ENCODE measurements at regions not wholly inside any gene's neighbourhood (a gene's known extent, or its start where the extent isn't known, plus 50 kb on each side); places are given as distances from the start of the nearest gene placed in this dataset.

- no peak overlapping the region for H3K4me2 ChIP-seq
- no peak for TF ChIP-seq EZH2phosphoT487 (IDR thresholded peaks at IDR 0.05)
- TF ChIP-seq CTCF (IDR thresholded peaks at IDR 0.05): no peak
- no peak for TF ChIP-seq EZH2 (IDR thresholded peaks at IDR 0.05)
- no peaks in the 10 kb centered on the region for H3K79me2 ChIP-seq (ENCODE audit: low read depth)
- no peak overlapping the region for H3K4me3 Mint-ChIP-seq
- no peaks in the 10 kb centered on the region for H3K9me3 ChIP-seq (ENCODE audit: low read depth)
- H2AFZ ChIP-seq (replicated peaks): no peak overlapping the region
- H3K4me1 ChIP-seq: no peaks in the 10 kb centered on the region
- H3K27me3 Mint-ChIP-seq (ENCODE audit: insufficient read depth, low read depth): peaks cover 5% of the 10 kb centered on the region
- H3K27ac Mint-ChIP-seq: no peak overlapping the region
- DNase-seq (ENCODE audit: low spot score): no peak
- no peaks in the 10 kb centered on the region for H3K9me3 Mint-ChIP-seq
- no peak overlapping the region for H3K4me3 ChIP-seq
- no peaks in the 10 kb centered on the region for H3K4me1 Mint-ChIP-seq
- H3K27ac ChIP-seq: no peak overlapping the region
- no peaks in the 10 kb centered on the region for H3F3A ChIP-seq (ENCODE audit: low read depth)
- no peaks in the 10 kb centered on the region for H3K27me3 ChIP-seq
- no peak overlapping the region for H3K9ac ChIP-seq
- H4K20me1 ChIP-seq (ENCODE audit: low read depth): no peaks in the 10 kb centered on the region
- H3K36me3 ChIP-seq: no peaks in the 10 kb centered on the region
- no peaks in the 10 kb centered on the region for H3K36me3 Mint-ChIP-seq
Observed at GRCh38 chr12:60093428-60093827, 497.6 kb downstream of the SLC16A7 start.

DNA sequence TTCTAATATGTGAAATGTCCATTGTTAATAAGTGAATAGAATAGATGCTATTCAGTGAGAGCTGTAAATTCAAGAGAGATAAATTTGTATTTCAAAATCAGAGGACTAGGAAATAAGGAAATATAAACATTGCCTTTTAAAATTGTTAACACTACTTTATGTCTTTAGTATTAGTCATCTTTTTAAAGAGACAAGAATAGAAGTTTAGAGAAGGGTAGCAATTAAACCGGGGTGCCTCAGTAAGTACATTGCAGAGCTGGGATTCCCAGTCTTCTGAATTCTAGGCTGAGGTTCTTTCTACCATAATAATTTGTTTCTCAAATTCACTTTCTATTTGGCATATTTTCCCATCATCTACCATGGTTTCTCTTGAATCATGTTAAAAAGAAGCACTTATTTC is 498.6 kb downstream of the SLC16A7 start:
- Mint-ChIP-seq H3K4me3 (no peak overlapping the region), H3K27me3 (ENCODE audit: insufficient read depth, low read depth) (peaks cover 5% of the 10 kb centered on the region), H3K4me1 (no peaks in the 10 kb centered on the region), H3K9me3 (peaks cover 5% of the 10 kb centered on the region), H3K36me3 (no peaks in the 10 kb centered on the region), H3K27ac (no peak overlapping the region)
- Histone ChIP-seq H3K4me2 (no peak overlapping the region), H4K20me1 (ENCODE audit: low read depth) (no peaks in the 10 kb centered on the region), H3K9me3 (ENCODE audit: low read depth) (no peaks in the 10 kb centered on the region), H3K36me3 (no peaks in the 10 kb centered on the region), H2AFZ (replicated peaks) (no peak overlapping the region), H3K9ac (no peak overlapping the region), H3K27me3 (no peaks in the 10 kb centered on the region), H3F3A (ENCODE audit: low read depth) (no peaks in the 10 kb centered on the region), H3K4me3 (no peak overlapping the region), H3K4me1 (no peaks in the 10 kb centered on the region), H3K79me2 (ENCODE audit: low read depth) (no peaks in the 10 kb centered on the region), H3K27ac (no peak overlapping the region)
- no peak for DNase-seq (ENCODE audit: low spot score)
- no peak for TF ChIP-seq EZH2phosphoT487 (IDR thresholded peaks at IDR 0.05)
- TF ChIP-seq EZH2 (IDR thresholded peaks at IDR 0.05): no peak
- no peak for TF ChIP-seq CTCF (IDR thresholded peaks at IDR 0.05)

DNA sequence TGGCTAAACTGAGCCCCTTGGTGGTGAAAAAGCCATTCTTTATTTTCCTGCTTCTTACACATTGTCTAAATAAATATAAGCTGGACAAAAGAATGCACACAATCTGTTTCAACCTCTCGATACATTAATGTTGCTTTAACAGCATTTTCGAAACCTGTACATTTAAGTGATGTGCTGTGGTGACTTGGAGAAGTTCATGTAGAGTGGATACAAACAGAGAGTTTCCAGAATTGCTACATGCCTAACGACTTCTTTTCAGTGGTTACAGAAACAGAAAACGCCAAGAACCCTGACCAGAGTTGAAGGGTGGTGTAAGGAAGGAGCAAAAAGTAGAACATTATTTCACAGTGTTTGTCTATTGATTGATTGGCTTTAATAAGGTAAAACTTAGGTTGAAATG is 500.9 kb downstream of the SLC16A7 start:
- Histone ChIP-seq H2AFZ (replicated peaks) (no peak overlapping the region), H3K4me1 (no peaks in the 10 kb centered on the region), H3K79me2 (ENCODE audit: low read depth) (no peaks in the 10 kb centered on the region), H3K9ac (no peak overlapping the region), H3K36me3 (no peaks in the 10 kb centered on the region), H3K27ac (no peak overlapping the region), H3K9me3 (ENCODE audit: low read depth) (no peaks in the 10 kb centered on the region), H3K4me2 (no peak overlapping the region), H3F3A (ENCODE audit: low read depth) (no peaks in the 10 kb centered on the region), H3K4me3 (no peak overlapping the region), H4K20me1 (ENCODE audit: low read depth) (no peaks in the 10 kb centered on the region), H3K27me3 (no peaks in the 10 kb centered on the region)
- Mint-ChIP-seq H3K4me3 (no peak overlapping the region), H3K27me3 (ENCODE audit: insufficient read depth, low read depth) (peaks cover 3% of the 10 kb centered on the region), H3K9me3 (peaks cover 9% of the 10 kb centered on the region), H3K4me1 (no peaks in the 10 kb centered on the region), H3K36me3 (no peaks in the 10 kb centered on the region), H3K27ac (no peak overlapping the region)
- no peak for DNase-seq (ENCODE audit: low spot score)
- TF ChIP-seq EZH2 (IDR thresholded peaks at IDR 0.05) (no peak), EZH2phosphoT487 (IDR thresholded peaks at IDR 0.05) (no peak), CTCF (IDR thresholded peaks at IDR 0.05) (no peak)

GRCh38 chr12:60100160-60100559 is 504.3 kb downstream of the SLC16A7 start:
- H3K27ac ChIP-seq: no peak overlapping the region
- no peaks in the 10 kb centered on the region for H3K9me3 ChIP-seq (ENCODE audit: low read depth)
- H3F3A ChIP-seq (ENCODE audit: low read depth): no peaks in the 10 kb centered on the region
- TF ChIP-seq EZH2phosphoT487 (IDR thresholded peaks at IDR 0.05) (no peak), CTCF (IDR thresholded peaks at IDR 0.05) (no peak), EZH2 (IDR thresholded peaks at IDR 0.05) (no peak)
- H3K4me1 Mint-ChIP-seq: no peaks in the 10 kb centered on the region
- no peaks in the 10 kb centered on the region for H3K79me2 ChIP-seq (ENCODE audit: low read depth)
- no peaks in the 10 kb centered on the region for H3K36me3 Mint-ChIP-seq
- H3K36me3 ChIP-seq: no peaks in the 10 kb centered on the region
- no peak overlapping the region for H3K9ac ChIP-seq
- no peak overlapping the region for H3K4me3 Mint-ChIP-seq
- H3K4me2 ChIP-seq: no peak overlapping the region
- no peak for DNase-seq (ENCODE audit: low spot score)
- peaks cover 9% of the 10 kb centered on the region for H3K9me3 Mint-ChIP-seq
- H3K27ac Mint-ChIP-seq: no peak overlapping the region
- H3K4me3 ChIP-seq: no peak overlapping the region
- H3K27me3 Mint-ChIP-seq (ENCODE audit: insufficient read depth, low read depth): no peaks in the 10 kb centered on the region
- H2AFZ ChIP-seq (replicated peaks): no peak overlapping the region
- H3K4me1 ChIP-seq: no peaks in the 10 kb centered on the region
- no peaks in the 10 kb centered on the region for H4K20me1 ChIP-seq (ENCODE audit: low read depth)
- no peaks in the 10 kb centered on the region for H3K27me3 ChIP-seq
